Stimulated activated CD8-positive, alpha-beta memory T cell treated with anti-CD3 and anti-CD28 coated beads, Interleukin-15, amount 100 ng/mL, for 24 hours (primary cell): ENCODE measurements at regions not wholly inside any gene's neighbourhood (a gene's known extent, or its start where the extent isn't known, plus 50 kb on each side); places are given as distances from the start of the nearest gene placed in this dataset.

ENCODE experiments used
- DNase-seq: peaks from one replicate; pipeline ENCODE4 v3.0.0-alpha.2; 2020; ENCODE audit warnings: low read depth

- no peak for DNase-seq
Observed at GRCh38 chr10:118246332-118247295, 95.5 kb downstream of the FAM204A start.

GRCh38 chr10:118243907-118244306, 98.2 kb downstream of the FAM204A start:
- DNase-seq = no peak

- DNase-seq = peak; percentile 39
Observed at GRCh38 chr10:118241229-118242137, 100.6 kb downstream of the FAM204A start.

- no peak for DNase-seq
Observed at GRCh38 chr10:118239236-118239630, 102.9 kb downstream of the FAM204A start.

- no peak for DNase-seq
Observed at GRCh38 chr10:118238573-118239235, 103.4 kb downstream of the FAM204A start.

- DNase-seq = no peak
Observed at GRCh38 chr10:118237930-118238329, 104.2 kb downstream of the FAM204A start.

GRCh38 chr10:118234683-118235082, 107.4 kb downstream of the FAM204A start:
- DNase-seq = no peak

GRCh38 chr10:118220346-118220850, 121.7 kb downstream of the FAM204A start:
- no peak for DNase-seq

- DNase-seq = no peak
Observed at GRCh38 chr10:118218562-118218961, 123.6 kb downstream of the FAM204A start.

- DNase-seq = no peak
Observed at GRCh38 chr10:118216571-118217170, 125.5 kb downstream of the FAM204A start.

- DNase-seq = no peak
Observed at GRCh38 chr10:118216020-118216419, 126.1 kb downstream of the FAM204A start.

- DNase-seq = no peak
Observed at GRCh38 chr10:118214776-118215175, 127.3 kb downstream of the FAM204A start.

GRCh38 chr10:118213436-118213835, 128.7 kb downstream of the FAM204A start:
- no peak for DNase-seq

GRCh38 chr10:118210276-118210675, 131.8 kb downstream of the FAM204A start:
- no peak for DNase-seq

- no peak for DNase-seq
Observed at GRCh38 chr10:118209215-118209614, 132.9 kb downstream of the FAM204A start.

GRCh38 chr10:118207470-118208007, 134.6 kb downstream of the FAM204A start:
- DNase-seq = no peak

GRCh38 chr10:118204292-118204943, 137.7 kb downstream of the FAM204A start:
- no peak for DNase-seq

- no peak for DNase-seq
Observed at GRCh38 chr10:118203461-118203860, 138.7 kb downstream of the FAM204A start.

GRCh38 chr10:118195729-118196128, 146.4 kb downstream of the FAM204A start:
- no peak for DNase-seq

- DNase-seq = no peak
Observed at GRCh38 chr10:118193642-118194041, 146.9 kb upstream of the RAB11FIP2 start.

- DNase-seq = no peak
Observed at GRCh38 chr10:118181021-118181420, 134.3 kb upstream of the RAB11FIP2 start.
